Skeletal muscle cell (primary cell): ENCODE measurements at regions not wholly inside any gene's neighbourhood (a gene's known extent, or its start where the extent isn't known, plus 50 kb on each side); places are given as distances from the start of the nearest gene placed in this dataset.
"Not testable (repeated sequence)": the region's sequence is repeated elsewhere in the genome, so short reads cannot be mapped to it uniquely, and the experiment has no call there.

ENCODE experiments used
- DNase-seq: peaks from one replicate; pipeline ENCODE4 v3.0.0-alpha.2; 2010; ENCODE audit warnings: low read depth
- H3K4me3 ChIP-seq: 2 replicates; pipeline ENCODE4 v1.5.1; 2011; ENCODE audit warnings: low read depth, mild to moderate bottlenecking, control low read depth, low read length, moderate library complexity

DNA sequence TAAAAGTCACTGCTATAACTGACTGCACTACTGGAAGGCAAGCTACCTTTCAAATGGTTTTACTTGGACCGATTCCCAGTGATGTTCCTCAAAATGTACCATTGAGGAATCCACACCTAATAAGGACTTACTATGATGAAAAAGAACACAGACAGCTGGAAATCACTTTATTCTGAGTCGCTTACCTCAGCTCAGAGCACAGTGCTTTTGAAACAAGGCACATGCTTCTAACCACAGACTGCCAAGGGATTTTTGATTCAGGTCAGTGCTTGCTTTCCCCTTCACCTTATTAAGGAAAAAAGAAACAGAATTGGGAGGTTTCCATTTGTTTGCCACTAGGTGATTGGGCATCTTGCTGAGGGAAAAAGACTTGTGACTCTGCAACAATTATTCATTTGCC lies 707.5 kb upstream of the FSHR start:
- DNase-seq, result no peak
- no peak overlapping the region for H3K4me3 ChIP-seq

DNA sequence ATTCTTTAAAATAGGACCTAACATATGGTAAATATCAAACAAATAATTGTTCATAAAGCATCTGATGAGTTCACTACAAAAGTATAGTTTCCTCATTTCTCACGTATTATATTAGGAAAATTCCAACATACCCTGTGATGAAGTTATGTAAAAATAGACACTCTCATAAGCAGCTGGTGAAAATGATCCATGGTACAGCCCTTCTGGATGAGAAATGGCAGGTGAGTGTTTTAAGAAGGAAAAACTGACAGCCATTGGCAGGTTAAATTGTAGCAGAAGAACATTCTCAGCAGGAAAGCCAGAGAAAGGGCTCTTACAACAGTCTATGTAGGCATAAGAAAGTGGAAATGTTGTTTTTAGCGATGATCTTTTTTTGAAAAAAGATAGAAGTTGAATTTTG lies 706.5 kb upstream of the FSHR start:
- H3K4me3 ChIP-seq, result no peak overlapping the region
- no peak for DNase-seq

DNA sequence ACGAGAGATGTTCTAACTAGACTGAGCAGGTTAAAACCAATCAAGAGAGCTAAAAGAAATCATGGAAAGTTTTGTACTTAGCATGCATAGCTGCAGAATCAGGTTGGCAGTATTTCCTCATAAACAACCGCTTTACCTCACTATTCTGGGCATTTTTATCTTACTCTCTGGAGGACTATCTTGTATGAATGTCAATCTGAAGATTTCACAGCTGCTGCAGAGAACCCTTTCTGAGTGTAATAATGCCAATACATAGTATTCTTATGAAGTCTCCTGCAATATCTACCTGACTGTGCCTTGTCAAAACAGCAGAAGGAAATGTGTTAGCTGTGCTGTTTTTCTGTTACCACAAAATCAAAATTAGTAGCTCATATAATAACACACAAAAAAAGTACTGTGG lies 705.9 kb upstream of the FSHR start:
- DNase-seq, result no peak
- H3K4me3 ChIP-seq, result no peak overlapping the region

DNA sequence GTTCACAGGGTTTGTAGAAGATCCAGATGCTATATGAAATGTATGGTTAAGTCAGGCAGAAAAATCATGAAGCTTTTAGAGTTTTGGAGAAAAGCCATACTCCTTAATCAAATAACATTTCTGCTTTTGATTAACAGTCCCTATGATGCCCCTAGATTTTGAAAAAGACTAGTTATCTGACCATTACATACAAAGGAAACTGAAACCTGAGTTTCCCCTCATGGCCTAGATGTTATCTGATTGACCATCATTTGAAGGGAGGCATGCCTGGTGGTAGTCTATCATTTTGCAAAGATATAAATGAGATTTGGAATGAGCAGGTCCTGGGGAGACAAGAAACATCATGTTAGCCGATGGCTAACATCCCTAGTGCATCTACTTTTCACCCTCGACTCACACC lies 704.3 kb upstream of the FSHR start:
- no peak for DNase-seq
- no peak overlapping the region for H3K4me3 ChIP-seq

DNA sequence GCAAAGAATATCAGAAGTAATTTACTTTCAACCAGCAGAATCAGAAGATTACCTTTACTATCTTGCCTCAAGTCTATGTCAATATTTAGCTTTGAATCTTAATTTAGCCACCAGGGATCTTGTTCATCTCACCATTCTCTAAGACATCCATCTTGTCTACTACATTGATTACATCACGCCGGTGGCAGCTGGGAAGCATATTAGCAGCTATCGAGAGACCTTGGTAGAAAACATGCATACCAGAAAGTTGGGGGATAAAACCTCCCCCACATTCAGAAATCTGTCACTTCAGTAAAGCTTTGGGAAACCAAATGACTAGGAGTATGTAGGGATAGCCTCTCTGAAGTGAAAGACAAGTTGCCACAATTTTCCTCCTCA lies 703.8 kb upstream of the FSHR start:
- no peak overlapping the region for H3K4me3 ChIP-seq
- no peak for DNase-seq

DNA sequence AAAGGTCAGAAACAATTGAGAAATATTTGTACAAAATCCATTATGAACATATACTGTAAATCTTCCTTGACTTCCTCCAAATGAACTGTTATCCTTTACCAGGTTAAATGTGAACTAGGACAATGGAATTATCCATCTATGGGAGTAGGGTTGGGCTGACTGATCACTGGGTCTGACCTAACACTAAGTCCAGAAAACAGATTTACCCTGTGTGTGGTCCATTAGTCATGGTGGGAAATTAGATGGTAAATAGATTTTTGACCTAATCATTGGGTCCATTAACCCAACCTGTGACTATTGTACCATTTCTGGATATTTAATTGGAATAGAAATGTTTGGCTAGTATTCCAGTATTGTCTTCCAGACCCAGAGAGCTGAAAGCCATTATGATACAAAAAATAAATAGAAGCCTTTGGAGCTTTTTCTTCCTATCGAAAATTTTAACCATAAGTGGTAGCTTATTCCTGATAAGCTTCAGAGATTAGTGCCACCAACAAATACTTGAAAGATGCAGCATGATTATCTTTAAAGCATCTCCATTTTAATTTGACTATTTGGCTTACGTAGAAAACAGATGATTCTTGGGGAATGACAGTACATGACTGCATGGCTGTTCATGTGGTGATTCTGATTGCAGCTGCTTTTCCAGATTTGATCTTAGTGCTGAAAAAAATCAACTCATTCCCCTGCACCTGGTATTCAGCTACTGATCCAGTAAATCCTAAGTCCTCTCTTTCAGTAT lies 703.2 kb upstream of the FSHR start:
- no peak overlapping the region for H3K4me3 ChIP-seq
- DNase-seq, result no peak

DNA sequence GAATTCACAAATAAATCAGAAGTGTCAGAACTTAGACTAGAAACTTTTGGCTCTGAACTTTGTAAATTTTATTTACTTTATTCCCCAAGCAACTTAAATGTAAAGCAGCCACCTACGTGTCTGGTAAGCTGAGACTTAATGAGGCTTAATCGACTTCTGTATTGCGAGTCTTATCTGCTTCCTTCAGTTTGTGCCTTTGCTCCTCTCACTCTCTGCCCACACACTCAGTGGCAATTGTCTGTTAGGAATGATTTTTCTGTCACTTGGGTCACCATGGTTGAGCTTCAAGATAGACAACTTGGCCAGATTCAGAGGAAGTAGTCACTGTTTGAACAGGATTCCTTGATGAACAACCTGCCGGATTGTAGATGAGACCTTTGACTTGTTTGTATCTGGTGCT lies 691.4 kb upstream of the FSHR start:
- no peak overlapping the region for H3K4me3 ChIP-seq
- no peak for DNase-seq

DNA sequence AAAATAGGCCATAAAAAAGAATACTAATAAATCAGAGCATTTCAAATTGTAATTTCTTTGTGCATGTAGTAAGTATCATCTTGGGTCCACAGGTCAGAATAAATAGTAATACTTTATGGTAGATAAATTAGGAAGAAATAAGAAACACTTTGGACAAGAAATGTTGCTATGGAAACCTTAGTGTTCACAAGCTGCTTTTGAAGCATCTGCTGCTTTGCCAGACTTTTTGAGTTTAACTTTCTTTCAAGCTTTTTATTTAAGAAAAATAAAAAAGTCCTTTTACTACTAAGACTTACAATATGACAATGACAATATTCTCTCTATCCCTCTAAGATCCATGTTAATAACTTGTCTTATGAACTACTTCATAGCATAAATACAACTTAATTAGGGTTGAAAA lies 690.7 kb upstream of the FSHR start:
- DNase-seq, result no peak
- H3K4me3 ChIP-seq, result no peak overlapping the region

DNA sequence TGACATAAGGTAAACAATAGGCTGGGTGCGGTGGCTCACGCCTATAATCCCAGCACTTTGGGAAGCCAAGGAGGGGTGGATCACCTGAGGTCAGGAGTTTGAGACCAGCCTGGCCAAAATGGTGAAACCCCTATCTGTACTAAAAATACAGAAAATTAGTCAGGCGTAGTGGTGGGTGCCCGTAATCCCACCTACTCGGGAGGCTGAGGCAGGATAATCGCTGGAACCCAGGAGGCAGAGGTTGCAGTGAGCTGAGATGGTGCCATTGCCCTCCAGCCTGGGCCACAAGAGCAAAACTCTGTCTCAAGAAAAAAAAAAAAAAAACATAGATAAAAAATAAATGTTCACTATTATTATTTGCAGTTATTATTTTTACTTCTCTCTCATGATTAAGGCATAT lies 689.8 kb upstream of the FSHR start:
- H3K4me3 ChIP-seq, DNase-seq: not testable (repeated sequence)

DNA sequence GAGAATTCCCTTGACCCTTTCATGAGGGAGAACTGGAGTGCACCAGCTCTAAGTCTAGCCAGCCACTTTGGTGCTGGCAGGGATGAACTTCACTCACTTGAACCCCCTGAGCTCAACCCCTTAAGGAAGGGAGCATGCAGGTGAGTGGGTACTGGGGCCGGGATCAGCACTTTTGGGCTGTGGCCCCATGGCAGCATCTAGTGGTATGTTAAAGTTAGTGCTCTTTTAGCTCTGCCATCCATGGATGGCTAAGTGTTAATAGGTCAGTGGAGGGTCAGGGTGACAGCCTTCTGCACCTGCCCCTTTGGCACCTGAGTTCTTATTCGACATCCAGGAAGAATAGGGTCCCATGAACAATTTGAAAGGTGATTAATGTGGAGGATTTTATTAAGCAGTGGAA lies 689.0 kb upstream of the FSHR start:
- DNase-seq, result no peak
- no peak overlapping the region for H3K4me3 ChIP-seq

DNA sequence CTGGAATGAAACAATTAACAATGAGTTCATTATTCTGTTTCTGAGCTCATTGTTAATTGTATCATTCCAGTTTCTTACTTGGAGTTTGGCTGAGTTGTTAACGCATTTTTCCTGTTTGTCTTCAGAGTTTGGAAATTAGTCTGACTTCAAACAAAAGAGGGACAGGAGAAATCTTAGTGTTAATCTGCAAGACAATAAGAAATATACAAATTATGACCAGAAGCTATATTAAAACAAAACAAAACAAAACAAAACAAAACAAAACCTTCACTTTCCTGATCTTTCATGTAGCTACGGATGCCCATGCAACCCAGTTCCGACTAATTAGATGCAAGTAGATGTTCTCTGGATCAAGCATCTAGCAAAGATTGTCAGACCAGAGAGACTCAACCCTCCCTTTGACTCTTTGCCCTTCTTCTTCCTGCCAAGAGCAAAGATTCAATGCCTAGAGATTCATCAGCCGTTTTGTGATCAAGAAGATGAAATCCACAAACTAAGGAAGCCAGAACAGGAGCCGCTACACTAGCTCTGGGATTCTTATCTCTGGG lies 686.2 kb upstream of the FSHR start:
- no peak overlapping the region for H3K4me3 ChIP-seq
- no peak for DNase-seq

DNA sequence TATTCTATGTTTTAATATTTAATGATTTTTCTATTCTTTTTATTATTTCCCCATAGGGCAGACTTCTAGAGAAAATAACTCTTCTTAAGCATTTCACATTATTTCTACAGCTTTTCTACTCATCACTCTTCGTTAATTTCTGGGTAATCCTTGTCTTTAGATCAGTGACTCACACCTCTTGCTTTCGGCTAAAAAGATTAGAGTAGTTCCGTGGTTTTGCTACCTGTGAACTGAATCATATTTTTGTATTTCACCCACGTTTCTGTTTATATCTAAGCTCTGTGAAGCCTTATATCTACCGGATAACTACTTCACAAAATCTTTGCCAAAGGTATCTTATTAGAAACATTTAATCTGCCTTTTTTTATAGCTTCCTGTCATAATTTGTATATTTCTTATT lies 685.5 kb upstream of the FSHR start:
- H3K4me3 ChIP-seq, result no peak overlapping the region
- DNase-seq, result no peak

DNA sequence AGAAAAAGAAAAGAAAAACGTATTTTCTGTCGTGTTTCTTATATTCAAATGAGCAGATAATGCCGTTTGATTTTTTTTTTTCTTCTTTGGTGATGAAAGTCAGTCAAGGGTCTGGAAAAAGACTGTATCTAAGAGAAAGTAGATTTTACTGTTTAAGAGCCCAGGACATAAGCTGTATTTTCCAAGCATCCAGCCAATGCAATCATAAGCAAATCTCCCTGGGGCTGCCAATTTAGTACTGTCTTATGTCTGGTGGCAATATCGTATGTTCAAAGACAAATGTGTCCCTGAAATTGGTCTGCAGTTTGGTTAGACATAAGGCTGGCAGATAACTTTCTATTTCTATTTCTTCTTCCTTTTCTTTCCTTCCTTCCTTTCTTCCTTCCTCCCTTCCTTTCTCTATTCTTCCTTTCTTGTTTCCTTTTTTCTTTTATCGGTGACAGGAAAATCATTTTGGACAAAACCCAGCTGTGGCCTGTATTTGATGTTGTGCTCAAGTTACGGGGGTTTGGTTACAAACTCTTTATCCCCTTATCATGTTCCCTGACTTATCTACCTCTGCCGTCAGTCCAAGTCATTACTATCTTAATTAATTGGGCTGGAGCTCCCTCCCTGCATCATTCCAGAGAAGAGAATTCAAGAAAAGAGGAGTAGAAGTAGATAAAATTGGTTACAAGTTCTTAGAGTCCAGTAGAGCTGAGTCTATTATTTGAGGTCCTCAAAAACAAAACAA lies 683.4 kb upstream of the FSHR start:
- no peak overlapping the region for H3K4me3 ChIP-seq
- DNase-seq, result no peak

DNA sequence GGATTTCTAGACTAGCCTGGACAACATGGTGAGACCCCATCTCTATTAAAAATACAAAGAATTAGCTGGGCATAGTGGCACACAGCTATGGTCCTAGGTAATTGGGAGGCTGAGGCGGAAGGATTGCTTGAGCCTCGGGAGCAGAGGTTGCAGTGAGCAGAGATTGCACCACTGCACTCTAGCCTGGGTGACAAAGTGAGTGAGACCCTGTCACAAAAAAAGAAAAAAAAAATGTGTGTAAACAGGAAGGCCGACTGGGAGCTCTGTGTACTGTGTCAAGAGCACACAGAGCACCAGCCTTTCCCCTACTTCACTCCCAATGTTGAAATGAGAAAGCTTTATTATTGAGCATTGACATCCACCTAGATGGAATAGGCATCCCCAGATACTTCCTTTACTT lies 681.7 kb upstream of the FSHR start:
- DNase-seq, result no peak
- no peak overlapping the region for H3K4me3 ChIP-seq

DNA sequence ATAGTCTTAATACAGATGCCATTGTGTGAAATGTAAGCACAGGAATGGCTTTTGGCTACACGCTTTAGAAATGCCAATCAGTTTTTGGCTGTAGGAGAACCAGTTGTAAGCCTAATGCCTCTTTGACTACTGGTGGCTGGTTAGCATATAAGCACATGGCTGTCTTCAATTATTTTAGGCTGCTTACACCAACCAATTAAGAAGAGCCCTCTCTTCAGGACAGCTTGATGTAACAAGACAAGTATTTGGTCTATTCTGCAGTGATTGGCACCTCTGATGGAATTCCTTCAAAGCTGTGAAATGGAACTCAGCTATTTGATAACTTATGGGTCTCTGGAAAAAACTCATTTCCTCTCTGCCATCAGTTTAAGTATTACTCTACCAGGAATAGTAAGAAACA lies 680.1 kb upstream of the FSHR start:
- H3K4me3 ChIP-seq, result no peak overlapping the region
- no peak for DNase-seq

DNA sequence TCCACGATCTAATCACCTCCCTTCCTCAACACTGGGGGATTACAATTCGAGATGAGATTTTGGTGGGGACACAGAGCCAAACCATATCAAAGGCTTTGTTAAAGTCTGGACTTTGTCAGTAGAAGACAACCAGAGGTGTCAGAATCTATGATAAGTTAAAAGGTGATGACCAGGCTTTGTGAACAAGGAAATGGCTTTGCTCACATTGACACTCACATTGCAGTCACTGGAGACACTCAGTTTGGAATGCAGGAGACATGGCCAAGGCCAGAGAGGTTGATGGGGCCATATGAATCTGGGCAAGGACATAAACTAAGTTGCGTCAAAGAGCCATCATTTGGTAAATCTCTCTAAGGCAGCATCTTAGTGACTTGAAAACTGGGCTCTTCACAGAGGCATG lies 678.2 kb upstream of the FSHR start:
- H3K4me3 ChIP-seq, result no peak overlapping the region
- DNase-seq, result no peak

DNA sequence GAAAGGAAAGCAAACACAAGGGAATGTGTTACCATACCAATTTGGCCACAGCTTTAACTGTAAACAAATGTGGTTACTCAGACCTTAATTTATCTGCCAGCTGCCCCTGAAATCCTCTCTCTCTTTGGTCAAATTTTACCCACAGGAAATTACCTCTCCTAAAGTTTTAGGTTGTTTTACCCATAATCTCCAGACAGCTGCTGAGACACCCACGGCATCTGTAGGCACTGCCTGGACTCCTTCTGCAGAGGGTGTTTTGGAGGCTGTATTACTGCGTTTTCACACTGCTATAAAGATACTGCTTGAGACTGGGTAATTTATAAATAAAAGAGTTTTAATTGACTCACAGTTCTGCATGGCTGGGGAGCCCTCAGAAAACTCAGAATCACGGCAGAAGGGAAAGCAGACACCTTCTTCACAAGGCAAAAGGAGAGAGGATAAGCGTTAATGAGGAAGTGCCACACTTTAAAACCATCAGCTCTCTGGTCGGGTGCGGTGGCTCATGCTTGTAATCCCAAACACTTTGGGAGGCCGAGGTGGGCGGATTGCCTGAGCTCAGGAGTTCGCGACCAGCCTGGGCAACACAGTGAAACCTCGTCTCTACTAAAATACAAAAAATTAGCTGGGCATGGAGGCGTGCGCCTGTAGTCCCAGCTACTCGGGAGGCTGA lies 677.5 kb upstream of the FSHR start:
- no peak overlapping the region for H3K4me3 ChIP-seq
- DNase-seq, result no peak

DNA sequence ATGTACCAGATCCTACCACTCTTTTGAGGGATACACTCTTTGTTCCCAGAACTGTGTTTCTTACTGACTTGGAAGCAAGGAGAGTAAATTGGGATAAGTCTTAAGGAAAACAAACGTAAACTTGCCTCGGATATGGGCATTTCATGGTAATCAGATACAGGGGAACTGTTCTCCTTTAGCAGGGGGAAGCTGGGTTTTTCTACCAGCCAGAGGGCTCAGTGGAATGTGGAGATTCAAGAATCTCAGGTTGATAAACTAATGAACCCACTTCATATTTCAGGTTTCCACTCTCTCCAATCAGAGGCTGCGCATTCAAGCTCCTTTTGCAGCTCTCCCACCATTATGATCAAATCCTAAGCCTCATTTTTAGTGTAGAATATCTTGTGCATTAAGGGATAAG lies 676.5 kb upstream of the FSHR start:
- H3K4me3 ChIP-seq, result no peak overlapping the region
- no peak for DNase-seq

DNA sequence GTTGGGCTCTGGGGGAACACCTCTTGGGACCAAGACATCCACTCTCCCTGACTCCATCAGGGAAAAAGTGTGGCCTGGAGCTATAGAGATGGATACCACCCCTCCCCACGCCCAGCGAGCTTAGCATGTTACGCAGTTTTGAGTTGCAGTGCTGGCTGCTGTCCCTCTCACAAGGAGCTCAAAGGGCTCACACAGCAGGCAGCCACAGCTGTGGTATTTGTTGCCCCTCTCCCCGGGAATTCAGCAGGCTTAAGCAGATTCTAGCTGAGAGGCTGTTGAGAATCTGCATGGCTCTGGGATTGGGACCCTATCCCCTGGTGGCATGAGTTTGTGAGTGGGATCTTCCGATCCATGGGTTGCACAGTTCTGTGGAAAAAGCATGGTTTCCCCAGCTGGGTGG lies 673.1 kb upstream of the FSHR start:
- no peak for DNase-seq
- H3K4me3 ChIP-seq, result no peak overlapping the region

DNA sequence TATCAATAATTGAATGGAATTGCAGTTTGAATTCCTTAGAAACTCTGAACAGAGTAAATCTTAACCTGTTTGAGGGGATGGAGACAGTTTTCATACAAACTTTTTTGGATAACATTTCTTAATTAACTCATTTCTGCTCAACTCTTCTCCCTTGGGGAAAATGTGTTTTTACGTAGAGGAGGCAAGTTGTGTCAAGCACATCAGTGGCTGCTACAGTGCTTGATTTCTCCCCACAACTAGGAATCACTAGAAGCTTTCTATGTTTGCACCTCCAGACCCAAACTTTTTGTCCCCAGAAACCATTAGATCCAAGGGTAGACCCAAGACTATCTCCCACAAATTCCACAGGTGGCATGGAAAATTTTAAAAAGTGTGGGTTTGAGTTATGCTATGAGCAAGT lies 658.9 kb upstream of the FSHR start:
- no peak for DNase-seq
- no peak overlapping the region for H3K4me3 ChIP-seq

DNA sequence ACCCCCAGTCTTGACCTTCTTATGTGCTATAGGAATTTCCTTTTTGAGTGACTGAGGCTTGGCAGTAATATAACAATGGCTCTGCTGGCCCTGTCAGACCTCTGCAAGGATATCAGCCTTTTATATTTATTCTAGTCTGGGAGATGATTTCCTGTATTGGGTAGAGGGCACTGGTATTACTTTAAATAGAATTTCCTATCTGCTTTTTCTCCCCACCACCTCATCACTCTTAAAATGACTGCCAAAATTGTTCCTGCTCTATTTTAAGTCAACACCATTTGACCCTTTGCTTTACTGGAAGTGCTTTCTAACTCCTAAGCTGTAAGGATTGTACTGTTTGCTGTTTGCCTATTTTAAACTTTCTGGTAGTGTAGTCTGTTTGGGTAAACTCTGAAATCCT lies 658.4 kb upstream of the FSHR start:
- no peak overlapping the region for H3K4me3 ChIP-seq
- no peak for DNase-seq
